GM19239 (cell line): ENCODE measurements at regions not wholly inside any gene's neighbourhood (a gene's known extent, or its start where the extent isn't known, plus 50 kb on each side); places are given as distances from the start of the nearest gene placed in this dataset.

ENCODE experiments used
- DNase-seq: peaks from one replicate; pipeline ENCODE4 v3.0.0; 2011; ENCODE audit warnings: low spot score; ENCODE audit not compliant: insufficient read length
- FAIRE-seq: peaks from 2 replicates; lab custom pipeline; 2011; peaks lifted over from hg19 to GRCh38; lab: Jason Lieb, UNC

DNA sequence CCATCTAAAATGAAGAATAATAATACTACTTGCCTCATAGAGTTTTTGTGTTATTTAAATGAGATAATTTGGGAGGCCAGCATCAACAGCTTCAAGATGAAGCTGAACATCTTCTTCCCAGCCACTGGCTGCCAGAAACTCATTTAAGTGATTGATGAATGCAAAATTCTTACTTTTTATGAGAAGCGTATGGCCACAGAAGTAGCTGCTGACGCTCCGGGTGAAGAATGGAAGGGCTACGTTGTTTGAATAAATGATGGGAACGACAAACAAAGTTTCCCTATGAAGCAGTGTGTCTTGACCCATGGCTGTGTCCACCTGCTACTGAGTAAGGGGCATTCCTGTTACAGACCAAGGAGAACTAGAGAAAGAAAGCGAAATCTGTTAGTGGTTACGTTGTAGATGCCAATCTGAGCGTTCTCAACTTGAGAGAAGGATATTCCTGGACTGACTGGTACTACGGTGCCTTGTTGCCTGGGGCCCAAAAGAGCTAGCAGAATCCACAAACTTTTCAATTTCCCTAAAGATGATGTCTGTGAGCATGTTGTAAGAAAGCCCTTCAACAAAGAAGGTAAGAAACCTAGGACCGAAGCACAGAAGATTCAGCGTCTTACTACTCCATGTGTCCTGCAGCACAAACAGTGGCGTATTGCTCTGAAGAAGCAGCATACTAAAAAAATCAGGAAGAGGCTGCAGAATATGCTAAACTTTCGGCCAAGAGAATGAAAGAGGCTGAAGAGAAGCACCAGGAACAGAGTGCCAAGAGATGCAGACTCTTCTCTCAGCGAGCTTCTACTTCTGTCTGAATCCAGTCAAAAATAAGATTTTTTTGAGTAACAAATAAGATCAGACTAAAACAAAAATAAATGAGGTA, 100.0 kb upstream of the LRIG3 start:
- DNase-seq: no peak
- FAIRE-seq: no peak

DNA sequence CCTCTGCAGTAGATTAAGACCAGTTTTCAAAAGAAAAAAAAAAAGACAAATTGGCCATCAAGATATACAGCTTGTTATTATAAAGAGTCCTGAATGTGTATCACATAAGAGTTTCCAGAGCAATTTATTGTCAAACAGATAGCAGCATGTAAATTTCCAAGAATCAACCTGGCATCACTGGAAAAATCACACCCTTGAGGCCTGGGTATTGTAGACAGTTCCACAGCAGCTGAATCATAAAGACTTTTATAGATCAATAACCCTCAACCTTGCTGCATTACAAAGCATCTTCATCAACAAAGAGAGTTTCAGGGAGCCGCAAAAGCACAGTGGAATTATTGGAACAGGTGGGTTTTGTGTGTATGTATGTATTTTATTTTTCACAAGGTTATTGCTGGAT, 94.6 kb upstream of the LRIG3 start:
- DNase-seq (no peak), FAIRE-seq (no peak)

- FAIRE-seq (no peak), DNase-seq (no peak)
These were observed 90.6 kb upstream of the LRIG3 start for GRCh38 chr12:59010941-59011340.

DNA sequence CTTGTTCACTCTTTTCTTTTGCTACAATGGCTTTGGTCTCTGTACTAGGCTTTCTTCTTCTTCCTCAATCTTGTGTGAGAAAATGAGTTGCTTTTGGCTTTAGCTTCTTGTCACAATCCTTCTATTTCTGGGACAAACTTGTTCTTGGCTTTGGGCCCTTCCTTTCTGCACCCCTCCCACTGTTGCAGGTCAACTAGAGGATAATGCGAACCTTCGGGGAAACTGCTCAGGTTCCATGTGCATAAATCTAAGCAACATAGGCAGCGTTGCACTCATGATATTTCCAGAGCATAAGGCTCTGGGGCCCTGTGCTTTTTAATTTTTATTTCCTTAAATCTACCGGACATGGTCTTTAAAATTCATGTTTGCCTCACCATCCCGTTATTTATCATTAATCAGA, 89.8 kb upstream of the LRIG3 start:
- no peak for FAIRE-seq
- DNase-seq: no peak

DNA sequence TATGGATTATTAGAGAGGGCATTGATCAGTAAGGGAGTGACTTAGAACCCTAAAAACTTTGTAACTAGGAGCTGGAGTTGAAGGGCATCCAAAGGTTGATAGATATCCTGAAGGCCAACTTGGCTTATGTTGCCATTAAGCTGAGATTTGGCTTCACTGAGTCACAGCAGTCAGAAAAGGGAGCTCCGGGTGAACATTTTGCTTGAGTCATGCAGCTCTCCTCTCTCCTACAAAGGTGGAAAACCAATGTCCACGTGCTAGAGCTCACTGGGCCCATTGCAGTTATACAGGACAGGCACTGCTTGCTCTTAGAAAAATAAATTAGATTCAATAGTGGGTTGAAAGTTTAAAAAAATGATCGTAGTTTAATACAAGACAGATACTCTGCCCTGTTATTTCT, 87.3 kb upstream of the LRIG3 start:
- DNase-seq (no peak), FAIRE-seq (no peak)

DNA sequence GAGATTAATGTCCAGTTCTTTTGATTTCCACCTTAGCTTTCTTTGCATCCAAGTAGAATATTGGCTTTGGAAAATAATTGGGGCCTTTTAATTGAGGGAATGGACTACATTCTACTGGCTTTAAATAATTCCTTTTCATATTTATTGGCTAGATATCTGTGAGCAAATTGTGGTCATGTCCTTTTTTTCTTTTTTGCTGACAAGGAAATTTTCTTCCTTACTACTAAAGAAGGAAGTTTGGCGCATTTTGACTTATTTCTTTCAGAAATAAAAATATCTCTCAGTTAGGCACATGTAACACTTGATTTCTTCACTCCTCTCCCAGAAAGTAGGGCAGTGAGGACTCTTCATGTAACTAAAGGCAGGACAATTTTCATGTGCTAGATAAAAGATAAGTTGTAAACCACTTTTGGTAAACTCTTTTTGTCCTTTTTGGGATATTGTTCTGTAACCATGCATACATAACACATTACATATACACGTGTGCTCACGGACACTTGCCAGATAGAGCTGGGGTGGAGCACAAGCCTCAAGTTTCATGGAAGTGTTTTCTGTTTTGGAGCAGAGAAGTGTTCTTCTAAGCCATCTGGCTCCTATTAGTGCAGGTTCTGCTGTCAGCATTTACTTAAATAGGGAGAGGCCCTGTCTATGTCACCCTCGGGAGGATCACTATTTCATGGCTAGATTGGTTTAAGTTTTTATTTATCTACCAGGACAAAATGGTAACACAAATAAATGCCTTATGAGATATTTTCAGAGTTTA, 85.1 kb upstream of the LRIG3 start:
- DNase-seq (no peak), FAIRE-seq (no peak)

GRCh38 chr12:59004456-59004855, 84.2 kb upstream of the LRIG3 start:
- FAIRE-seq (no peak), DNase-seq (no peak)

- FAIRE-seq (no peak), DNase-seq (no peak)
These were observed 75.5 kb upstream of the LRIG3 start for GRCh38 chr12:58995666-58996363.

- DNase-seq (no peak), FAIRE-seq (no peak)
These were observed 68.5 kb upstream of the LRIG3 start for GRCh38 chr12:58988643-58989344.

- no peak for DNase-seq
- FAIRE-seq: no peak
These were observed 61.7 kb upstream of the LRIG3 start for GRCh38 chr12:58981961-58982360.

DNA sequence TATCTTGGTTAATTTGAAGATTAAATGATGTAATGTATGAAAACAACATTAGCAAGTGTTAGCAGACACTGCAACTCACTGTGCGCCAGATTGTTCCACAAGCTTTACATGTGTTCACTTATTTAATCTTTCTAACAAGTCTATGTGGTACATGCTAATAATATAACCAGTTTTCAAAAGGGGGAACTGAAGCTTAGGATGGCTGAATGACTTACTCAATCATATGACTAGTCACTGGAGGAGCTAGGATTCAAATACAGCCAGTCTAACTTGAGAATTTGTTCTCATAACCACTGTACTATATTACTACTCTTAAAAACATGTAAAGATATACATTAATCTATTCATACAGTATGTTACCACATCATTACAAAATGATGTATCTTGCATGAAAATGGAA, 60.5 kb upstream of the LRIG3 start:
- DNase-seq (no peak), FAIRE-seq (no peak)

DNA sequence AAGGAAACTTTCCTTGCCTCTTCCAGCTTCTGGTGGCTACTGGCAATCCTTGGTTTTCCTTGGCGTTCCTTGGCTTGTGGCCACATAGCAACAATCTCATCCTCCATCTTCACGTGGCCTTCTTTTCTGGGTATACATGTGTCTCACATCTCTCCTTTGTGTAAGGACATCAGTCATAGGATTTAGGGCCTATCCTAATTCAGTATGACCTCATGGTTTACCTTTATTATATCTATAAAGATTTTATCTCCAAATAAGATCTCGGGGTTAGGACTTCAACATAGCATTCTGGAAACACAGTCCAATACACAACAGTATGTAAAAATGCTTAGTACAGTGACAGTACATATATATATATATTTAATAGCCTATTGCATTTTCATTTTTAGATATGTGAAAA, 58.4 kb upstream of the LRIG3 start:
- no peak for FAIRE-seq
- DNase-seq: no peak

DNA sequence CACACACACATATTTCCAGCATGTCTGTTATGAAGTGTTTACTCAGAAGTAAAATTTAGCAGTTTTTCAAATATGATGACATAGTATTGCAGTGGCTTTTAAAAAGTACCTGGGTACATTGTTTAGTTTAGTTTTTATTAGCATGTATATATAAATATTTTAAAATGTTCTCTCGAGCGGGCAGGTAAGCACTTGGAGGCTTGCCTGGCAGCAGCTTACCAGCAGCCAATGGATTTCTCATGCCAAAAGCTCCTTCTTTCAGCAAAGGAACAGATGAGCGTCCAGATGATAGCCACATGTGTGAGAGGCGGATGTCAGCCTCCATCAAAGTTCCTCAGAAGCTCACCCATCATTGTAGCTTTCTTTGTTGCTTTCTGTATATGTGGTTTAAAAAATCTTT, 57.2 kb upstream of the LRIG3 start:
- no peak for FAIRE-seq
- DNase-seq: no peak

GRCh38 chr12:58976146-58976545, 55.8 kb upstream of the LRIG3 start:
- FAIRE-seq (no peak), DNase-seq (no peak)
